ENCODE measurements at regions not wholly inside any gene's neighbourhood (a gene's known extent, or its start where the extent isn't known, plus 50 kb on each side); places are given as distances from the start of the nearest gene placed in this dataset.

- H3K36me3 ChIP-seq (ENCODE audit: low read depth): no peaks in the 10 kb centered on the region
- no TSS peak for BruUV-seq (replicated peaks)
Observed at GRCh38 chr16:85346404-85347212, 234.3 kb upstream of the CIBAR2 start.

GRCh38 chr16:85347213-85347591 is 234.9 kb upstream of the CIBAR2 start:
- DNase-seq: peak in 1 of 2 experiments; percentile 44
- no peak for TF ChIP-seq EZH2 (IDR thresholded peaks at IDR 0.05; ENCODE audit: low read depth)
- TF ChIP-seq, protein P1, sequence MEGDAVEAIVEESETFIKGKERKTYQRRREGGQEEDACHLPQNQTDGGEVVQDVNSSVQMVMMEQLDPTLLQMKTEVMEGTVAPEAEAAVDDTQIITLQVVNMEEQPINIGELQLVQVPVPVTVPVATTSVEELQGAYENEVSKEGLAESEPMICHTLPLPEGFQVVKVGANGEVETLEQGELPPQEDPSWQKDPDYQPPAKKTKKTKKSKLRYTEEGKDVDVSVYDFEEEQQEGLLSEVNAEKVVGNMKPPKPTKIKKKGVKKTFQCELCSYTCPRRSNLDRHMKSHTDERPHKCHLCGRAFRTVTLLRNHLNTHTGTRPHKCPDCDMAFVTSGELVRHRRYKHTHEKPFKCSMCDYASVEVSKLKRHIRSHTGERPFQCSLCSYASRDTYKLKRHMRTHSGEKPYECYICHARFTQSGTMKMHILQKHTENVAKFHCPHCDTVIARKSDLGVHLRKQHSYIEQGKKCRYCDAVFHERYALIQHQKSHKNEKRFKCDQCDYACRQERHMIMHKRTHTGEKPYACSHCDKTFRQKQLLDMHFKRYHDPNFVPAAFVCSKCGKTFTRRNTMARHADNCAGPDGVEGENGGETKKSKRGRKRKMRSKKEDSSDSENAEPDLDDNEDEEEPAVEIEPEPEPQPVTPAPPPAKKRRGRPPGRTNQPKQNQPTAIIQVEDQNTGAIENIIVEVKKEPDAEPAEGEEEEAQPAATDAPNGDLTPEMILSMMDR (conservative IDR thresholded peaks at IDR 0.05): peak; percentile 60
- POLR2A ChIA-PET (ENCODE audit: unreplicated experiment): no interaction called here
- H3K4me1 ChIP-seq (replicated peaks; ENCODE audit: insufficient read depth): peaks cover 17% of the 10 kb centered on the region
- CTCF ChIA-PET: interaction anchor here (0.7 to 0.8 kb wide), 2 partner anchors 12 to 15 kb away, joined by 3 to 5 read pairs; no protein-coding TSS in a partner anchor
- no peaks in the 10 kb centered on the region for H3K9me3 ChIP-seq (ENCODE audit: insufficient read depth, low read depth)
- no peaks in the 10 kb centered on the region for H3K27me3 ChIP-seq (ENCODE audit: insufficient read depth, low read depth)
- no peak overlapping the region for H3K4me3 ChIP-seq
- H3K79me2 ChIP-seq (ENCODE audit: low read depth): no peaks in the 10 kb centered on the region
- H2AFZ ChIP-seq: no peak overlapping the region
- no peaks in the 10 kb centered on the region for H3K9me2 ChIP-seq (ENCODE audit: insufficient read depth)
- no peak overlapping the region for H3K27ac ChIP-seq
- no peak overlapping the region for H3K4me2 ChIP-seq
- peaks cover 9% of the 10 kb centered on the region; the same call in 1 of the 2 replicates for H3F3A ChIP-seq (ENCODE audit: insufficient read depth, low read depth)
- BruUV-seq (replicated peaks): no TSS peak
- intact Hi-C loops (cut with micrococcal nuclease; ENCODE audit: unreplicated experiment): no loop called here
- H4K20me1 ChIP-seq (ENCODE audit: insufficient read depth): no peaks in the 10 kb centered on the region; the same call in 1 of the 2 replicates
- H3K36me3 ChIP-seq (ENCODE audit: low read depth): no peaks in the 10 kb centered on the region

More at GRCh38 chr16:85346404-85347212, 234.3 kb upstream of the CIBAR2 start:
- no peaks in the 10 kb centered on the region for H3K9me3 ChIP-seq (ENCODE audit: insufficient read depth, low read depth)
- no peak overlapping the region for H3K4me3 ChIP-seq
- H2AFZ ChIP-seq: no peak overlapping the region
- peaks cover 8% of the 10 kb centered on the region; the same call in 1 of the 2 replicates for H3F3A ChIP-seq (ENCODE audit: insufficient read depth, low read depth)
- H4K20me1 ChIP-seq (ENCODE audit: insufficient read depth): no peaks in the 10 kb centered on the region; the same call in 1 of the 2 replicates
- no peak overlapping the region for H3K27ac ChIP-seq
- TF ChIP-seq EZH2 (IDR thresholded peaks at IDR 0.05; ENCODE audit: low read depth): no peak
- TF ChIP-seq, protein P1 (conservative IDR thresholded peaks at IDR 0.05): no peak
- ChIA-PET POLR2A (ENCODE audit: unreplicated experiment) (no interaction called here), CTCF (no interaction called here)
- DNase-seq: no peak
- H3K4me2 ChIP-seq: no peak overlapping the region
- no peaks in the 10 kb centered on the region for H3K79me2 ChIP-seq (ENCODE audit: low read depth)
- no peaks in the 10 kb centered on the region for H3K27me3 ChIP-seq (ENCODE audit: insufficient read depth, low read depth)
- intact Hi-C loops (cut with micrococcal nuclease; ENCODE audit: unreplicated experiment): no loop called here
- H3K4me1 ChIP-seq (replicated peaks; ENCODE audit: insufficient read depth): peaks cover 13% of the 10 kb centered on the region
- no peaks in the 10 kb centered on the region for H3K9me2 ChIP-seq (ENCODE audit: insufficient read depth)

DNA sequence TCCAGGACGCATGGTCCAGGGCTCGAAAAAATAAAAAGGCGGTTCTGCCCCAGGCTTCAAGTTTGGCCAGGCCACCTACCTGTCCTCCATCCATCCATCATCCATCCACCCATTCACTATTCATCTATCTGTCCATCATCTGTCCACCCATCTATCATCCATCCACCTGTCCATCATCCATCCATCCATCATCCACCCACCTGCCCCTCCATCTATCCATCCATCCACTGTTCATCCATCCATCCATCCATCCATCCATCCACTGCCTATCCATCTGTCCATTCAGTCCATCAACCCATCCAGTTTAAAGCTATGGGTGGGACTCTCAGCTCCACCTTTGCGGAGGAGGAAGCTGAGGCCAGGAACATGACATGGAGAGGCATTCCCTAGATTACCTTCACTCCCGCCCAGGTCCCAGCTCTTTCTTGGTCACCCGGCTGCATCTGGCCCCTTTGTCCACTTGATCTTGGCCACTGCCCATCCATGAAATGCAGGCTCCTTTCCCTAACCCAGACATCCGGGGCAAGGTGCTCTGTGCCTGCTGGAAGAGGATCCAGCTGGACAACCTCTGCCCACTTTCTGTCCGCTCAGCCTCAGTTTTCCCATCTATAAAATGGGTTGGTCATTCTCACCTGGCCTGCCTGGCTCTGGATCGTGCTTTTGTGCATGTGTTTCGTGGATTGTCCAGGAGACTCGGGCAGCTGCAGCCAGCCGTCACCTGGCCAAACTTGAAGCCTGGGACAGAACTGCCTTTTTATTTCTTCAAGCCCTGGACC is 236.0 kb upstream of the CIBAR2 start:
- Histone ChIP-seq H3K79me2 (ENCODE audit: low read depth) (no peaks in the 10 kb centered on the region), H3K27me3 (ENCODE audit: insufficient read depth, low read depth) (no peaks in the 10 kb centered on the region), H3K36me3 (ENCODE audit: low read depth) (no peaks in the 10 kb centered on the region), H3K9me3 (ENCODE audit: insufficient read depth, low read depth) (no peaks in the 10 kb centered on the region), H3F3A (ENCODE audit: insufficient read depth, low read depth) (peaks cover 16% of the 10 kb centered on the region; the same call in 1 of the 2 replicates), H3K4me3 (no peak overlapping the region), H3K4me1 (replicated peaks; ENCODE audit: insufficient read depth) (peaks cover 27% of the 10 kb centered on the region), H2AFZ (no peak overlapping the region), H3K4me2 (no peak overlapping the region), H4K20me1 (ENCODE audit: insufficient read depth) (no peaks in the 10 kb centered on the region; the same call in 1 of the 2 replicates), H3K27ac (no peak overlapping the region), H3K9me2 (ENCODE audit: insufficient read depth) (no peaks in the 10 kb centered on the region)
- CTCF ChIA-PET: interaction anchor here (0.6 to 0.8 kb wide), 4 partner anchors 11 to 390 kb away, joined by 3 to 5 read pairs (median 3); no protein-coding TSS in a partner anchor
- no TSS peak for BruUV-seq (replicated peaks)
- no peak for TF ChIP-seq EZH2 (IDR thresholded peaks at IDR 0.05; ENCODE audit: low read depth)
- TF ChIP-seq, protein P1 (conservative IDR thresholded peaks at IDR 0.05): no peak
- intact Hi-C loops (cut with micrococcal nuclease; ENCODE audit: unreplicated experiment): no loop called here
- POLR2A ChIA-PET (ENCODE audit: unreplicated experiment): no interaction called here
- DNase-seq: no peak

Data from PC-9 (cell line).